ENCODE measurements at regions not wholly inside any gene's neighbourhood (a gene's known extent, or its start where the extent isn't known, plus 50 kb on each side); places are given as distances from the start of the nearest gene placed in this dataset.

- DNase-seq (ENCODE audit: low read depth): no peak
These were observed 244.9 kb downstream of the LOXHD1 start for GRCh38 chr18:46411867-46412690.

GRCh38 chr18:46412916-46413315 is 244.1 kb downstream of the LOXHD1 start:
- no peak for DNase-seq (ENCODE audit: low read depth)

- no peak for DNase-seq (ENCODE audit: low read depth)
These were observed 243.3 kb downstream of the LOXHD1 start for GRCh38 chr18:46413684-46414083.

- no peak for DNase-seq (ENCODE audit: low read depth)
These were observed 242.2 kb downstream of the LOXHD1 start for GRCh38 chr18:46414863-46415262.

GRCh38 chr18:46415532-46416252 is 241.3 kb downstream of the LOXHD1 start:
- DNase-seq (ENCODE audit: low read depth): no peak

- DNase-seq (ENCODE audit: low read depth): no peak
These were observed 240.0 kb downstream of the LOXHD1 start for GRCh38 chr18:46416706-46417638.

- DNase-seq (ENCODE audit: low read depth): no peak
These were observed 238.3 kb downstream of the LOXHD1 start for GRCh38 chr18:46418663-46419260.

- DNase-seq (ENCODE audit: low read depth): no peak
These were observed 237.5 kb downstream of the LOXHD1 start for GRCh38 chr18:46419391-46420141.

GRCh38 chr18:46421973-46422551 is 235.0 kb downstream of the LOXHD1 start:
- DNase-seq (ENCODE audit: low read depth): no peak

- DNase-seq (ENCODE audit: low read depth): no peak
These were observed 234.4 kb downstream of the LOXHD1 start for GRCh38 chr18:46422552-46423055.

- DNase-seq (ENCODE audit: low read depth): no peak
These were observed 233.7 kb downstream of the LOXHD1 start for GRCh38 chr18:46423226-46423805.

- DNase-seq (ENCODE audit: low read depth): no peak
These were observed 232.1 kb downstream of the LOXHD1 start for GRCh38 chr18:46424898-46425297.

GRCh38 chr18:46425511-46425910 is 231.5 kb downstream of the LOXHD1 start:
- no peak for DNase-seq (ENCODE audit: low read depth)

- no peak for DNase-seq (ENCODE audit: low read depth)
These were observed 230.9 kb downstream of the LOXHD1 start for GRCh38 chr18:46426021-46426678.

GRCh38 chr18:46426679-46427047 is 230.4 kb downstream of the LOXHD1 start:
- DNase-seq (ENCODE audit: low read depth): no peak

Data from non-pigmented ciliary epithelial cell (primary cell).